GM12873 (cell line): ENCODE measurements at regions not wholly inside any gene's neighbourhood (a gene's known extent, or its start where the extent isn't known, plus 50 kb on each side); places are given as distances from the start of the nearest gene placed in this dataset.

Experiments used
- CTCF ChIP-seq: IDR thresholded peaks from 2 replicates; pipeline ENCODE4 v1.5.1; 2012; ENCODE audit warnings: low read depth, mild to moderate bottlenecking, moderate library complexity, low read length, control low read depth; ENCODE audit not compliant: insufficient read depth; ENCODE audit errors: missing control alignments

DNA sequence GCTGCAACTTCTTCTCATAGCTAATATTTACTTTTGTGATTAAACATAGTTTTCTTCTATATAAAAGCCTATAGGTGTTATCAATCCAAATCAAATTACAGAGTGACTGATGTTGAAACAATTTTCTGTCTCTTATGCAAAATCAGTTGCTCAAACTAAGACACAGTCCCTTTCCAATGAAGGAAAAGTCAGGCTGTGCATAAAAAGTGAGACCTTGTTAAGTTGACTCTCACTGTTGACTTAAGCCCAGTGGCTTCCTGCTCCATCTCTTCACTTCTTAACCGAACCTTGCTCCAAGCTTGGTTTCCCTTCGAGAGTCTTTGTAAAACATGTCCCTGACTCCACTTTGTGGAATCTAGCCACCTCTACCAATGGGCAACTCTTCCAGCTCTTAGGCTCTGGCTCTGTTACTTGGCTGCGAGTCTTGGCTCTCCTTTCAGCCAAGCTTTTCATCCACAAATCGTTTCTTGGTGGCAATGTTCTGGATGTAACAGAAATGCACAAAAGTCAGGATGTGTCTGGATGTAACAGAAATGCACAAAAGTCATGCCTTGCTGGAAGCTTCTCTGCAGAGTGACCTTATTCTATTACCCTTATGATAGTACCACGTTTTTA, 118.9 kb downstream of the LIG4 start:
- TF ChIP-seq CTCF: no peak

DNA sequence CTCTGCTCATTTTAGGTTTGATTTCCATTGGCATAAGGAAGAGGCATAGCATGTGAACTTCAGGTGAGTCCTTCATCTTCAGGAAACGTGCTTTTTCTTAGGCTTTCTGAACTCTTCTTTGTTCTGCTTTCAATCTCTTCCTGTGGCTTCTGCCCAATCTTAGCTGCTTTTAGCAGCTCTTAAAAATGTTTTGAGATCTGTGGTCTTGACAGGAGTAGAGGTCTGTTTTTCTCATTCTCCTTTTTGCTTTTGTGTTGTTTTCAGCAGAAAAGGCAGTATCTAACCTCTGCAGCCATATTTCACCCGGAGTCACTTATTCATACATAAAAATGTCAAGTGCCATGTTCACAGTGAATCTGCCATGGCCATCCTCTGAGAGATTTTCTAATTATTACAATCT, 120.3 kb downstream of the LIG4 start:
- no peak for TF ChIP-seq CTCF

DNA sequence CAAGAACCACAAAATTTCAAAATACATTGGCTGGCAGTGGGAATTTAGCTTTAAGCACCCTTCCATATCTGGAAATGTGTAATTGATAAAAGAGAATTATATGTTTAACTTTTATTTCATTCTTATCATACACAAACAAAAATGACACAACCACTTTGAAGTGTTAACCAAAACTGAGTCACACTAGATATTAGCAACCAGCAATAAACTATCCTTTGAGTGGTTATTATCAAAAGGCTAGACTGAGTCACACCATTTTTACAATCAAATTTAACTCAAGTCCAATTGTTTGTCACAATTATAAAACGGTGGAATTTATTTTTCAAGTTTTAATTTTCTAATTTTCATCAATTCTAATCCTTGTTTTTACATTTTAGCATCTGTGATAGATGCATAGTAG, 121.7 kb downstream of the LIG4 start:
- TF ChIP-seq CTCF: no peak

- no peak for TF ChIP-seq CTCF
Measured at GRCh38 chr13:108087810-108088209, 127.5 kb downstream of the LIG4 start.

DNA sequence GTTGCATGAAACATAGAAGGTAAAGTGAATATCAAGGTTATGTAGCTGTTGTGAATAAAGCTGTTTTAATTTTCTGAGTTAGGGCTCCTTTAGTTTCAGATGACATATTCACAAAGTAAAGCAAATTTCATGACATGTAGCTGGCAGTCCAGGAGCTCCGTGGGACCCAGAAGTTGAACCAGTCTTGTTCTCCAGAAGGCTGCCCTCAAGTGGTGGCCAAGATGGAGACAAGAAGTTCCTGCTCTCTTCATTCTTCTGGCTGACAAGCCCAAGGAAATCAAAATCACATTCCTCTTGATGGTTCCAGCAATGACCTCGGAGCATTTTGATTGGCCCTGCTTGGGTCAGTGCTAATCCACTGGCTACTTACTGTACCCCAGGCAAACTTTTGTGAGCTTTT, 128.7 kb downstream of the LIG4 start:
- peak; percentile 33 for TF ChIP-seq CTCF

DNA sequence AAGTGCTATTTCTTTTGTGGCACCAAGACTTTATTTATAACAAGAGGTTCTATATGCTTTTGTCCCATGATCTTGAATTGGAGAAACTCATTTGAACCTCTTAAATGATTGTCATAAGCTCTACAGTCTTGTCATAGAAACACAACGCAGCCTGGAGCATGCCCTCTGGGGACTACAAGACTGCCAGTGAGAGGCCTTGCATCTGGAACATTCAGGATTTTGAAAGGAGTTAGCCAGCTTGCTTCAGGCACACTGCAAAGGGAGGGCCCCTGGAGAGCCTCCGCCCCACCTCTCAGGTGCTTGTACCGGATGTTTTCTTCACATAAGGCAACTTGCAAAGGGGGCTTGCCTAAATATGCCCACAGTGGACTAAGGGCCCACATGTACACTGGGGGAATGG, 130.5 kb downstream of the LIG4 start:
- TF ChIP-seq CTCF: no peak

GRCh38 chr13:108083056-108083455, 132.3 kb downstream of the LIG4 start:
- no peak for TF ChIP-seq CTCF
